GM12892 (cell line): ENCODE measurements at regions not wholly inside any gene's neighbourhood (a gene's known extent, or its start where the extent isn't known, plus 50 kb on each side); places are given as distances from the start of the nearest gene placed in this dataset.

ENCODE experiments used
- DNase-seq: peaks from one replicate; pipeline ENCODE4 v3.0.0; 2011; ENCODE audit not compliant: insufficient read length
- FAIRE-seq: peaks from 2 replicates; lab custom pipeline; 2011; peaks lifted over from hg19 to GRCh38; lab: Jason Lieb, UNC
- POLR2A ChIP-seq: IDR thresholded peaks from 2 replicates; pipeline ENCODE4 v1.6.1; 2011; ENCODE audit warnings: low read depth, low read length, control low read depth
- POLR2AphosphoS5 ChIP-seq: IDR thresholded peaks from 2 replicates; pipeline ENCODE4 v1.6.1; 2011; ENCODE audit warnings: low read depth, low read length, control low read depth
- TAF1 ChIP-seq: IDR thresholded peaks from 2 replicates; pipeline ENCODE4 v1.6.1; 2011; ENCODE audit warnings: low read depth, mild to moderate bottlenecking, control low read depth, low read length, borderline replicate concordance

DNA sequence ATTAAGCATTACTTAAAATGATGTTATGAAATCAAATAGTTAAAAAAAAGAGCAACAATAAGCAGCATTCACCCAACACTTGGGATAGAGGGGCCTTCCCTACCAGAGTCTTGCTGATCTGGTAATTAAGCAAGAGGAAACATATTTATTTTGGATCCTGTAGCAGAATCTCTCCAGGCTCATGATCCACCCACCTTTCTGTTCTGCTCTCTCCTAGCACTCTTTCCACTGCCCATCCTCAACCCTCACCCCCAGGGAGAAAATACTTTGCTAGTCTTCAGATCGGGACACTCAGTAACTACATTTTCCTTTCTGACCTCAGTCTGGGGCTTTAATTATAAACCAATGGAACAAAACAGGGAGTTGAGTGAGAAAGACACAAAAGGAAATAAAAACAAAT is 1541.9 kb downstream of the AACS start:
- DNase-seq (no peak), FAIRE-seq (no peak)
- TF ChIP-seq POLR2AphosphoS5: no peak
- TF ChIP-seq POLR2A: no peak
- no peak for TF ChIP-seq TAF1

DNA sequence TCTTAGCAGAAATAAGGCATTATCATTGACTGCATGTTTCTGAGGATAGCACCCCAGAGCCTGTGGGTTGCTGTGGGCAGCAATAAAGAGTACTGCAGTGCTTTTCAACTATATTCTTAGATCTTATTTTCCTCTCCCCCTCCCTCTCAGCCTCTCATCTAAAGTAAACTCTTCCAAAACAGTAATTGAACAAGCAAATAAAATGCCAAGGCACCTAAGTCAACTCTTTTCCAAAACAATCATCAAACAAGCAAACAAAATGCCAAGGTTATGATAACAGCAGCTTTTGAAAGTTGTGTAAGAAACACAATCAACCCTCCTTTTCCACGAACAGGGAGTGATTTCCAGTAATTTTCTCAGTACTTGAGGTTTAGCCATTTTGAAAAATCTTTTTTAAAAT is 1542.6 kb downstream of the AACS start:
- no peak for FAIRE-seq
- TF ChIP-seq POLR2A (no peak), TAF1 (no peak), POLR2AphosphoS5 (no peak)

DNA sequence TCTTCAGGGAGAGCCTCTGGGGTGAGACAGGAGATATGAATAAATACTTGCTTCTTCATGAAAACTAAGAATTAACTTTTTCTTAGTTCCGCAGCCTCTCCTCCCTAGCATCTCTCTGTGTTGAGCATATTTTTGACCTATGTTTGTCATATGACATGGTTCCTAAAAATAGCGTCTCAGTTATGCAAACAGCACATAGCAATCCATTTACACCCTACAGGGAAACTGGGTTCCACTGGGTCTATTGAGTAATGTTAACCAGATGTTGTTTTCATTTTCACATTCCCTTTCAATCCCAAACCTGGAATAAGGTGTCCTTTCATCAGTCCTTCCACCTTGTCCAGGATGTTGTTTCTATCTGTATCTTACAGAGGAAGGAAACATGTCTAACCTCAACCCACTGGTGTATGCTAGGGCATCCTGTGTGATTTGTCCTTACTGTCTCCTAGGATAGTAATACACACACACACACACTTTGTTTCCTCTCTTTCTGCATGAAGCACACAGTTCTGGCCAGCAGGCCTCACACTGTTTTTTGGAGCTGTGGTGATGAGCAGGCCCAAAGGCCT is 1543.5 kb downstream of the AACS start:
- no peak for FAIRE-seq
- no peak for DNase-seq
- TF ChIP-seq POLR2A: no peak
- TF ChIP-seq POLR2AphosphoS5: no peak
- TF ChIP-seq TAF1: no peak

More for the DNA sequence above, 1542.6 kb downstream of the AACS start:
- DNase-seq: no peak

DNA sequence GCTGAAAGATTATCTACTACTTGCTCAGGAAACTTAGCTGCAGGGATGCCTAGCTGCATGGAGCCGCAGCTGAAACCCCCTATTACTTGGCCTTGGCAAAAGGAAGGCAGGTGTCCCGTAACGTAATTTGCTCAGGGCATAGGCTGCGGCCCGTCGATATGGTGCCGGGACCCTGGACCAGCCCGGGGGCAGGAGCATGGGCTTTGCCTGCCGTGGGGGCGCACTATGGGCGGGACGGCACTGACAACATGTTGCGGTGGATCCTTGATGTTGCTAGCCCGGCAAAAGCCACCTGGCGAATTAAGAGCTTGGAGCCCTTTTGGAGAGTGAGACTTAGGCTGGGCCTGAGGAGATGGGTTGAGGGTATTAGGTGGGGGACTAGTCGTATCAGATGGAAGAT is 1551.2 kb downstream of the AACS start:
- no peak for TF ChIP-seq POLR2AphosphoS5
- no peak for TF ChIP-seq TAF1
- no peak for TF ChIP-seq POLR2A
- FAIRE-seq: no peak
- DNase-seq: no peak

DNA sequence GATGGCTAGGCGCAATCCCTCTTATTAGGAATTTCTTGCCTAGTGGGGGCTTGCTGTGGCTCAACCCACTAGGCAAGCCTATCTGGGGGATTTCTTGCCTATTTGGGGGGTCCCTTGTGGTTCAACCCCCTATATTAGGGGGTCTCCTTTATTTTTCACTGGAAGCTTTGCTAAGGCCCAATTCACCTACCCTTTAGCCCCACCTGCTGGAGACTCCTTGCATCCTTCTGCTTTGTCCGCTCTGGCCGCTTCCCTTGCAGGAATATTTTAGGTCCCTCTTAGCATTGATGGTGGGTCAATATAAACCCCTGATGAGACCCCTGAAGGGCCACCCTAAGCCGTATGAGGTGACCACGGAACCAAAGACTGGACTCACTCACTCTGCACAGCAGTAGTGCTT is 1552.1 kb downstream of the AACS start:
- no peak for FAIRE-seq
- no peak for DNase-seq
- no peak for TF ChIP-seq TAF1
- TF ChIP-seq POLR2AphosphoS5: no peak
- no peak for TF ChIP-seq POLR2A

DNA sequence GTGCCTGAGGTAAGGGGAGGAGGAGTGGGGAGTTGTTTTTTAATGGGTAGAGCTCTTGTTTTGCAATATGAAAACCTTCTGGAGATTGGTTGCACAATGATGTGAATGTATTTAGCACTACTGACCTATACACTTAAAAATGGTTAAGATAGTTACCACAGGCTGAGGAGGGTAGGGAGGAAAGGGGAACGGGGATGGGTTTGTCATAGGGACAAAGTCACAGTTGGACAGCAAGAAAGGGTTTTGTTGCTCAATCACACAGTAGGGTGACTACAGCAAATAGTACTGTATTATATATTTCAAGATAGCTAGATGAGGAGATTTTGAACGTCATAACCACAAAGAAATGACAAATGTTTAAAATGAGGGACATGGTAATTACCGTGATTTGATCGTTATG is 1562.4 kb downstream of the AACS start:
- TF ChIP-seq POLR2A (no peak), TAF1 (no peak), POLR2AphosphoS5 (no peak)
- FAIRE-seq (no peak), DNase-seq (no peak)

DNA sequence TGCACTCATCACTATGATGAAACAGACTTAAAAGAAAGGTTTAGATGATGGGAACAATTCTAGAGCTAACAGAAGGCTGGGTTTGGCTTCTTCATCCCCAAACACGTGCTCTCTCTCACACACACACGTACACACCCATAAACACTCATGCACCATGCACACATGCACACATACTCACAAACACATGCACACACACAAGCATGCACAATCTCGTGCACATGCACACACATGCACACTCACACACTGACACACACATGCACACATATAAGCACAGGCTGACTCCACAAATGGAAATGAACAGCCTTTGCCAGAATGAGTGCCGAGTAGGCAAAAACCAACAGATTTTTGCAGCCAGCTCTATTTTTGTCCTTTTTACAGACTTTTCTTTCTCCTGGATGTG is 1571.6 kb downstream of the AACS start:
- DNase-seq (no peak), FAIRE-seq (no peak)
- TF ChIP-seq POLR2A (no peak), POLR2AphosphoS5 (no peak), TAF1 (no peak)

DNA sequence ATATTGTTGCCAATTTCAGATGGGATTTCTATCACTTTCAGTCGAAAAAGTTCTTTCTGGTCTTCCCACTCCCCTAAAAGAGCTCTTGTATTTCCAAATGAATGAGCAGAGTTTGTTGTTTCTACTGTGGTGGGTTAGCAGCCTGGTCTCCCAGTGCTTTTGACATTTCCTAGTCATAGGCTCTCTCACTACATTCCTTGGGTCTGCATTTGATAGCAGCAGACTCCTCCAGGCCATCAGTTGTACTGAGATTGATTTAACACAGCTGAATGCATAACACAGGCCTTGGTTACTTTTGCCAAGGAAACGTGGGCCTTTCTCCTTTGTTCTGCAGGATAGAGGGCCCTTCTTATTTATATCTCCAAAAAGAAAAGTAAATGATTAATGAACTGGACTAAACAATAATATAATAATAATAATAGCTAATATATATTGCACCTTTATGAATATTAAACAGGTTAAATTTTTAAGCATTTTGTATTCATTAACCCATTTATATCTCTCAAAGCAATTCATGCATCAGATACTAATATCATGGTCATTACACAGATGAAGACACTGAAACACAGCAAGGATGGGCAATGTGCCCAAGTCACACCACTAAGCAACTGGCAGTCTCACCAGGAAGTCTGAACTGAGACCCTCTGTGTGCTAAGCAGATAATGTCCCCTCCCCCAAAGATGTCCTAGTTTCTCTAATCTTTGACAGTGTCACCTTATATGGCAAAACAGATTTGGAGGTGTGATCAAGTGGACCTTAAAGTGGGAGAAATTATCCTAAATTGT is 1579.2 kb downstream of the AACS start:
- TF ChIP-seq POLR2A: no peak
- TF ChIP-seq TAF1: no peak
- TF ChIP-seq POLR2AphosphoS5: no peak
- no peak for DNase-seq
- FAIRE-seq: no peak

DNA sequence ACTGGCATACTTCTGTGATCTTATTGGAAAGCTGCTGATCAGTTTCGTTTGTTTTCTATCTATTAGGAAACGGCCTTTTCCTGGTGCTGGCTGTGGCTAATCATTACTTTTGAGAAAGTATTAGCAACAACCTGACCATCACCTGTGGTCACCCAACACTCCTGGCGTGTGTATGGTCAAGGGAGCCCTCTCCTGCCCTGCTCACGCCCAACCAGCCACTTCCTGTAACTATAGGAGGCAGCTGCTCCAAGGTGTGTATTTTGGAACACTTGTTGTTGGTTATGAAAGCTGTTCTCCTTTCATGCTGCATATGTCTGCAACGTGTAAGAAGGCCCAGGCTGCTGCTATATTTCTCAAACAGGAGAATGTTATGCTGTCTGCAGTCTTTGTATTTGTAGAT is 1582.8 kb downstream of the AACS start:
- TF ChIP-seq TAF1 (no peak), POLR2A (no peak), POLR2AphosphoS5 (no peak)
- no peak for DNase-seq
- no peak for FAIRE-seq

DNA sequence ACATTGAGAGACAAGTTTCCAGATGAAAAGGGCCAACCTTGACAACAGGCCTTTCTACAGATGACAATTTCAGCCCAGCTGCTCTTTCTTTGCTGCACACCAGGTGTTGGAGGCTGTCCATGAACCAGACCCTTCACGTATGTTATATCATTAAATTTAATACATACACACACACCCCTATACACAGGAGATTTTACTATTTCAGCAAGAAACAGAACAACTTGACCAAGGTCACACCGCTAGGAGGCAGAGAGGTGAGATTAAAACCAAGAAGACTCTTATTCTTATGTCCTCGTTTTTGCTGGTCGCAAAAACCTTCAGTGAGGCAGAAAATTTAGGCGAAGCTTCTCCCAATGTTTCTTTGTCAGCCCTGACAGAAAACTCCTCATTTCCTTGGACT is 1585.9 kb downstream of the AACS start:
- FAIRE-seq (no peak), DNase-seq (no peak)
- no peak for TF ChIP-seq TAF1
- TF ChIP-seq POLR2AphosphoS5: no peak
- TF ChIP-seq POLR2A: no peak

DNA sequence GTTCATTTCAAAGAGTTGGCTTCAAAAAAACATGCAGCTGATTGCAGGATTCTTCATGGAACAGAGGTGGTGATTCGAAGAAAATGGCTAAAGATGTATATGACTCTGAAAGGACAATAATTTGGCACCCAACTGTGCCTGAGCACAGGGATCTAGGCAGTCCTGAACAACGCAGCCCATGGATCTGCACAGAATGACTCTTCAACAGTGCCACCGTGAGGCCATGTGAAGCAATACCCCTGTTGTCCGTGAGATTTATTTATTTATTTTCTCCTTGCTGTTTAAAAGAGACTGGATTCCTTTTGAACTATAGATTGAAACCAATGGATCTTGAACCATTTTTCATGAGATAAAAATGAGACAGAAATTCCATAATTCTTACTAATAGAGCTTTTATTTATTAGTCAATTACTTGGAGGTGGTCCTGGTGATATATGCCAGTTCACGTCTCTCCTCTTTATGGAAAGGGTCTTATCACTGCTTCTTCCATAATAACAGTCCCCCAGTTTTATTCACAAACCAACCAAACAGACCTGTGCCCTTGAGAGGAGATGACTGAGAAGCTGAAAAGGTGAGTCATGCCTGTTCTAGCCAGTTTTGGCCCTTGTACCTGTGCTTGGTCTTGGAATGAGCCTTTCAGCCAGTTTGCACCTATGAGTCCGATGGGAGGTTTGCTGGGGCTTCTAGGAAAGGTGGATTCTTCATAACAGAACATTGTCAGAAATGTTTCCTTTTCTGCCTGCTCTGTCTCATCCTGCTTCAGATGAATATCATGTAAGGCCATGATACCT is 1598.3 kb downstream of the AACS start:
- DNase-seq (no peak), FAIRE-seq (no peak)
- TF ChIP-seq POLR2A: no peak
- TF ChIP-seq TAF1: no peak
- TF ChIP-seq POLR2AphosphoS5: no peak
